HCT116 (cell line): ENCODE measurements at regions not wholly inside any gene's neighbourhood (a gene's known extent, or its start where the extent isn't known, plus 50 kb on each side); places are given as distances from the start of the nearest gene placed in this dataset.
"Not testable (repeated sequence)": the region's sequence is repeated elsewhere in the genome, so short reads cannot be mapped to it uniquely, and the experiment has no call there.

ENCODE experiments used
- ATAC-seq: fragments of 200-7000 bp; cut with Tn5 transposase; 2 replicates; pipeline ENCODE4 v1.9.1; 2020; ENCODE audit warnings: mild to moderate bottlenecking, moderate library complexity
- BruUV-seq: library from RNA; stranded (reverse); fragments of 400-500 nt; replicated peaks from 2 replicates; lab custom pipeline; 2021; lab: Mats Ljungman, UMichigan
- CTCF ChIA-PET: fragments of 300-600 bp; sonication (Branson Sonifier 250); formaldehyde crosslinking; loops from one replicate; lab custom pipeline; 2021; ENCODE audit warnings: antibody characterized with exemption; lab: Charles Lee
- POLR2A ChIA-PET: fragments of 300-600, 350-600 bp; sonication (Branson Sonifier 250); formaldehyde crosslinking; loops from one replicate; lab custom pipeline; 2021; ENCODE audit warnings: antibody characterized with exemption; lab: Charles Lee
- RAD21 ChIA-PET, 2 experiments: fragments of 300-600 bp; sonication (Branson Sonifier 250); formaldehyde crosslinking; loops; one replicate each; lab custom pipeline; 2023; ENCODE audit warnings: low total read pairs in 2 of 2; ENCODE audit not compliant: uncharacterized antibody in 2 of 2, unreplicated experiment in 2 of 2, low non-redundant PET in 1 of 2; lab: Charles Lee
- DNase-seq: peaks from one replicate; pipeline ENCODE4 v3.0.0-alpha.2; 2010; ENCODE audit warnings: low read depth, low spot score
- H2AFZ ChIP-seq: fragments of 200-600 bp; shearing (Covaris generic), sonication (generic); 2 replicates; pipeline ENCODE4 v1.6.1; 2017; ENCODE audit warnings: low read depth, mixed run types, mixed read lengths, antibody characterized with exemption, low read length; ENCODE audit not compliant: poor library complexity, severe bottlenecking
- H3K27ac ChIP-seq: 2 replicates; pipeline ENCODE4 v1.5.1; 2012; ENCODE audit warnings: low read depth, low read length
- H3K27me3 ChIP-seq: fragments of 200-600 bp; sonication (generic); 2 replicates; pipeline ENCODE4 v1.6.1; 2016; ENCODE audit warnings: mixed run types, low read length, mixed read lengths; ENCODE audit not compliant: insufficient read depth
- H3K36me3 ChIP-seq, 2 experiments: fragments of 200-500 bp in 1 of 2; fragments of 200-600 bp in 1 of 2; sonication (Bioruptor generic) in 1 of 2; sonication (generic) in 1 of 2; 2 replicates each; pipeline versions ENCODE4 v1.5.1 to v1.6.1; 2014 to 2016; ENCODE audit warnings: low read length in 2 of 2, inconsistent platforms in 1 of 2, mixed read lengths in 1 of 2, mixed run types in 1 of 2; ENCODE audit not compliant: insufficient read depth in 2 of 2, control insufficient read depth in 1 of 2
- H3K4me1 ChIP-seq, 2 experiments: fragments of 200-600 bp in 1 of 2; sonication (generic) in 1 of 2; 2 replicates each; pipeline versions ENCODE4 v1.5.1 to v1.6.1; 2012 to 2017; ENCODE audit warnings: low read length in 2 of 2, inconsistent platforms in 1 of 2, mild to moderate bottlenecking in 1 of 2, mixed read lengths in 1 of 2, mixed run types in 1 of 2, moderate library complexity in 1 of 2; ENCODE audit not compliant: insufficient read depth in 2 of 2, control insufficient read depth in 1 of 2
- H3K4me2 ChIP-seq: fragments of 200-600 bp; sonication (generic); 2 replicates; pipeline ENCODE4 v1.6.1; 2017; ENCODE audit warnings: mixed run types, low read length, mixed read lengths
- H3K4me3 ChIP-seq, 2 experiments: fragments of 200-600 bp in 1 of 2; sonication (generic) in 1 of 2; replicated peaks in 1 of 2; 2 replicates each; pipeline ENCODE4 v1.5.1; 2011 to 2016; ENCODE audit warnings: low read length in 2 of 2, control low read depth in 1 of 2, low read depth in 1 of 2, mild to moderate bottlenecking in 1 of 2, mixed read lengths in 1 of 2, mixed run types in 1 of 2
- H3K79me2 ChIP-seq: fragments of 200-600 bp; sonication (generic); 2 replicates; pipeline ENCODE4 v1.6.1; 2017; ENCODE audit warnings: mild to moderate bottlenecking, mixed run types, low read length, moderate library complexity, mixed read lengths; ENCODE audit not compliant: insufficient read depth
- H3K9ac ChIP-seq: fragments of 200-600 bp; sonication (generic); 2 replicates; pipeline ENCODE4 v1.6.1; 2016; ENCODE audit warnings: low read length, mixed read lengths
- H3K9me2 ChIP-seq: fragments of 200-600 bp; sonication (generic), shearing (Covaris generic); 2 replicates; pipeline ENCODE4 v1.6.1; 2017; ENCODE audit warnings: mixed run types, mild to moderate bottlenecking, moderate library complexity; ENCODE audit not compliant: insufficient read depth
- H3K9me3 ChIP-seq, 2 experiments: fragments of 200-500 bp in 1 of 2; fragments of 200-600 bp in 1 of 2; sonication (Bioruptor generic) in 1 of 2; sonication (generic) in 1 of 2; 2 replicates each; pipeline ENCODE4 v1.6.1; 2014 to 2017; ENCODE audit warnings: low read length in 2 of 2, mixed read lengths in 2 of 2, inconsistent platforms in 1 of 2, low read depth in 1 of 2, mild to moderate bottlenecking in 1 of 2, mixed run types in 1 of 2, moderate library complexity in 1 of 2; ENCODE audit not compliant: control insufficient read depth in 1 of 2, insufficient read depth in 1 of 2
- H4K20me1 ChIP-seq: fragments of 200-600 bp; sonication (generic), shearing (Covaris generic); 2 replicates; pipeline ENCODE4 v1.6.1; 2017; ENCODE audit warnings: mixed run types, mild to moderate bottlenecking, moderate library complexity; ENCODE audit not compliant: insufficient read depth
- EGR1 ChIP-seq: IDR thresholded peaks from 2 replicates; pipeline ENCODE4 v1.6.1; 2012; ENCODE audit warnings: low read depth
- ELF1 ChIP-seq: IDR thresholded peaks from 2 replicates; pipeline ENCODE4 v1.6.1; 2012; ENCODE audit warnings: low read depth, borderline replicate concordance
- EZH2 ChIP-seq: fragments of 200-600 bp; sonication (generic); IDR thresholded peaks from 2 replicates; pipeline ENCODE4 v1.6.1; 2017; ENCODE audit warnings: antibody characterized with exemption, mixed run types
- JUND ChIP-seq: IDR thresholded peaks from 2 replicates; pipeline ENCODE4 v1.6.1; 2012
- POLR2A ChIP-seq: IDR thresholded peaks from 2 replicates; pipeline ENCODE4 v1.7.0; 2011; ENCODE audit warnings: borderline replicate concordance; ENCODE audit not compliant: insufficient read depth, insufficient read length; ENCODE audit errors: extremely low read depth
- RAD21 ChIP-seq: IDR thresholded peaks from 2 replicates; pipeline ENCODE4 v1.6.1; 2012; ENCODE audit warnings: low read depth, mild to moderate bottlenecking
- SRF ChIP-seq: IDR thresholded peaks from 2 replicates; pipeline ENCODE4 v1.6.1; 2012; ENCODE audit warnings: low read depth
- TCF7L2 ChIP-seq: IDR thresholded peaks from 2 replicates; pipeline ENCODE4 v1.7.0; 2011; ENCODE audit warnings: borderline replicate concordance, inconsistent platforms; ENCODE audit not compliant: insufficient read depth, insufficient read length; ENCODE audit errors: extremely low read depth
- YY1 ChIP-seq: IDR thresholded peaks from 2 replicates; pipeline ENCODE4 v1.6.1; 2011; ENCODE audit warnings: low read length, low read depth, moderate library complexity, mild to moderate bottlenecking; ENCODE audit not compliant: insufficient replicate concordance; ENCODE audit errors: extremely low read depth
- ZFX ChIP-seq: fragments of 450-650 bp; IDR thresholded peaks from 2 replicates; pipeline ENCODE4 v1.6.1; 2017
- ZNF274 ChIP-seq: fragments of 200-500 bp; sonication (Bioruptor generic); IDR thresholded peaks from 2 replicates; pipeline ENCODE4 v1.6.1; 2014; ENCODE audit warnings: mild to moderate bottlenecking, low read depth, low read length, inconsistent platforms
- intact Hi-C: fragments of 100-400 bp; cut with micrococcal nuclease; formaldehyde crosslinking; loops from 2 replicates; pipeline ENCODE4 v1.10.0; 2022
- TF ChIP-seq, protein P1 (sequence below), 3 experiments: fragments of 200-600 bp in 1 of 3; sonication (generic) in 1 of 3; IDR thresholded peaks in 2 of 3; conservative IDR thresholded peaks in 1 of 3; 2 replicates each; pipeline ENCODE4 v1.5.1; 2012 to 2017; ENCODE audit warnings: low read depth in 2 of 3, low read length in 2 of 3, antibody characterized with exemption in 1 of 3, borderline replicate concordance in 1 of 3, control low read depth in 1 of 3, mild to moderate bottlenecking in 1 of 3, mixed read lengths in 1 of 3, mixed run types in 1 of 3, moderate library complexity in 1 of 3; ENCODE audit not compliant: insufficient read depth in 1 of 3
- TF ChIP-seq, protein P2 (sequence below): IDR thresholded peaks from 2 replicates; pipeline ENCODE4 v1.6.1; 2011; ENCODE audit warnings: mild to moderate bottlenecking, low read length, moderate library complexity; ENCODE audit not compliant: insufficient replicate concordance; ENCODE audit errors: extremely low read depth

DNA sequence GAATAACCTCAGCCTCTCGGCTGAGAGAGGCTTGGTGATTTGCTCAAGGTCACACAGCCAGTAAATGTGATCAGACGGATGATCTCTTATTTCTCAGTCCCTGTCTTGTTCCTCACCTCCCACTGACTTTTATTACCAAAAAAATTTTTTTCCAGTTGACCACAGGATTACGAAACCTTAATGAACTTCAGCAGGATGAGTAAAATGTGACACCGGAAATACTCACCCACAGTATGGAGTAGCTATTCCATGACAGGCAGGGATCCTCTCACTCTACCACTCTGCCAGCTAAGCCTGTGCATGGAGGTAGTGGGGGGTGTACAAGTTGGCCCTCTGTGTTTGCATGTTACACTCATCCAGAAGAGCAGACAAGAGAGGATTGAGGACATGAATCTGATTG is 916.4 kb downstream of the UQCRFS1 start:
- Histone ChIP-seq H3K4me2 (no peak overlapping the region), H3K27ac (no peak overlapping the region)
- RAD21 ChIA-PET, result no interaction called here

DNA sequence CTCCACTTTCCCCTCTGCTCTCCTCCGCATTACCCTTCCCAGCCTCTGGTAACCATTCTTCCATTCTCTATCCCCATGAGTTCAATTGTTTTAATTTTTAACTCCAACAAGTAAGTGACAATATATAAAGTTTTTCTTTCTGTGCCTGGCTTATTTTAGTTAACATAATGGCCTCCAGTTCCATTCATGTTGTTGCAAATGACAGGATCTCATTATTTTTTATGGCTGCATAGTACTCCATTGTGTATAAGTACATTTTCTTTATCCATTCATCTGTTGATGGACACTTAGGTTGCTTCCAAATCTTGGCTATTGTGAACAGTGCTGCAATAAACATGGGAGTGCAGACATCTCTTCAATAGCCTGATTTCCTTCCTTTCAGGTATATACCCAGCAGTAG is 918.0 kb downstream of the UQCRFS1 start:
- H3K36me3 ChIP-seq, H3K4me1 ChIP-seq, H3K9me2 ChIP-seq, CTCF ChIA-PET, H3K79me2 ChIP-seq, H3K27me3 ChIP-seq, H3K9ac ChIP-seq, H4K20me1 ChIP-seq, H3K27ac ChIP-seq, H3K4me3 ChIP-seq, DNase-seq, H2AFZ ChIP-seq, H3K4me2 ChIP-seq, BruUV-seq, ATAC-seq, intact Hi-C loops, POLR2A ChIA-PET, RAD21 ChIA-PET: not testable (repeated sequence)
- H3K9me3 ChIP-seq, result peaks cover 0 to 41% of the 10 kb centered on the region in 2 experiments; a peak in 2 of 4 replicates

More for the DNA sequence above, 916.4 kb downstream of the UQCRFS1 start:
- CTCF ChIA-PET, result no interaction called here
- H3K27me3 ChIP-seq, result no peaks in the 10 kb centered on the region
- no peak overlapping the region for H3K9ac ChIP-seq
- H3K9me3 ChIP-seq, result peaks cover 0 to 41% of the 10 kb centered on the region in 2 experiments; a peak in 2 of 4 replicates
- H2AFZ ChIP-seq, result no peak overlapping the region
- intact Hi-C loops, result no loop called here
- ATAC-seq (no peak), DNase-seq (no peak)
- H3K79me2 ChIP-seq, result no peaks in the 10 kb centered on the region
- H3K4me1 ChIP-seq, result no peaks in the 10 kb centered on the region
- H4K20me1 ChIP-seq, result no peaks in the 10 kb centered on the region
- no peak overlapping the region for H3K4me3 ChIP-seq
- POLR2A ChIA-PET, result no interaction called here
- TF ChIP-seq POLR2A, result no peak
- TF ChIP-seq ZNF274, result no peak
- TF ChIP-seq EGR1, result no peak
- TF ChIP-seq, protein P1, sequence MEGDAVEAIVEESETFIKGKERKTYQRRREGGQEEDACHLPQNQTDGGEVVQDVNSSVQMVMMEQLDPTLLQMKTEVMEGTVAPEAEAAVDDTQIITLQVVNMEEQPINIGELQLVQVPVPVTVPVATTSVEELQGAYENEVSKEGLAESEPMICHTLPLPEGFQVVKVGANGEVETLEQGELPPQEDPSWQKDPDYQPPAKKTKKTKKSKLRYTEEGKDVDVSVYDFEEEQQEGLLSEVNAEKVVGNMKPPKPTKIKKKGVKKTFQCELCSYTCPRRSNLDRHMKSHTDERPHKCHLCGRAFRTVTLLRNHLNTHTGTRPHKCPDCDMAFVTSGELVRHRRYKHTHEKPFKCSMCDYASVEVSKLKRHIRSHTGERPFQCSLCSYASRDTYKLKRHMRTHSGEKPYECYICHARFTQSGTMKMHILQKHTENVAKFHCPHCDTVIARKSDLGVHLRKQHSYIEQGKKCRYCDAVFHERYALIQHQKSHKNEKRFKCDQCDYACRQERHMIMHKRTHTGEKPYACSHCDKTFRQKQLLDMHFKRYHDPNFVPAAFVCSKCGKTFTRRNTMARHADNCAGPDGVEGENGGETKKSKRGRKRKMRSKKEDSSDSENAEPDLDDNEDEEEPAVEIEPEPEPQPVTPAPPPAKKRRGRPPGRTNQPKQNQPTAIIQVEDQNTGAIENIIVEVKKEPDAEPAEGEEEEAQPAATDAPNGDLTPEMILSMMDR (IDR thresholded peaks at IDR 0.05 in 2 of 3, conservative IDR thresholded peaks at IDR 0.05 in 1 of 3; ENCODE audit: borderline replicate concordance in 1 of 3, insufficient read depth in 1 of 3, low read depth in 2 of 3, low read length in 2 of 3), result no peak
- no peak for TF ChIP-seq SRF
- TF ChIP-seq, protein P2, sequence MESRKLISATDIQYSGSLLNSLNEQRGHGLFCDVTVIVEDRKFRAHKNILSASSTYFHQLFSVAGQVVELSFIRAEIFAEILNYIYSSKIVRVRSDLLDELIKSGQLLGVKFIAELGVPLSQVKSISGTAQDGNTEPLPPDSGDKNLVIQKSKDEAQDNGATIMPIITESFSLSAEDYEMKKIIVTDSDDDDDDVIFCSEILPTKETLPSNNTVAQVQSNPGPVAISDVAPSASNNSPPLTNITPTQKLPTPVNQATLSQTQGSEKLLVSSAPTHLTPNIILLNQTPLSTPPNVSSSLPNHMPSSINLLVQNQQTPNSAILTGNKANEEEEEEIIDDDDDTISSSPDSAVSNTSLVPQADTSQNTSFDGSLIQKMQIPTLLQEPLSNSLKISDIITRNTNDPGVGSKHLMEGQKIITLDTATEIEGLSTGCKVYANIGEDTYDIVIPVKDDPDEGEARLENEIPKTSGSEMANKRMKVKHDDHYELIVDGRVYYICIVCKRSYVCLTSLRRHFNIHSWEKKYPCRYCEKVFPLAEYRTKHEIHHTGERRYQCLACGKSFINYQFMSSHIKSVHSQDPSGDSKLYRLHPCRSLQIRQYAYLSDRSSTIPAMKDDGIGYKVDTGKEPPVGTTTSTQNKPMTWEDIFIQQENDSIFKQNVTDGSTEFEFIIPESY, result no peak
- no peak for TF ChIP-seq TCF7L2
- no peak for TF ChIP-seq ELF1
- TF ChIP-seq JUND, result no peak
- TF ChIP-seq RAD21, result no peak
- TF ChIP-seq EZH2, result no peak
- TF ChIP-seq YY1, result no peak
- TF ChIP-seq ZFX, result no peak
- no peaks in the 10 kb centered on the region for H3K9me2 ChIP-seq
- no peaks in the 10 kb centered on the region for H3K36me3 ChIP-seq
- no TSS peak for BruUV-seq
